Caco-2 (cell line): ENCODE measurements at regions not wholly inside any gene's neighbourhood (a gene's known extent, or its start where the extent isn't known, plus 50 kb on each side); places are given as distances from the start of the nearest gene placed in this dataset.

ENCODE experiments used
- BruUV-seq: library from RNA; stranded (reverse); fragments of 400-500 nt; replicated peaks from 2 replicates; lab custom pipeline; 2021; lab: Mats Ljungman, UMichigan
- CTCF ChIA-PET: fragments of 300-600 bp; sonication (Branson Sonifier 250); formaldehyde crosslinking; loops from one replicate; lab custom pipeline; 2022; ENCODE audit warnings: antibody characterized with exemption; lab: Charles Lee
- POLR2A ChIA-PET: fragments of 300-600 bp; sonication (Branson Sonifier 250); formaldehyde crosslinking; loops from one replicate; lab custom pipeline; 2022; ENCODE audit warnings: antibody characterized with exemption; lab: Charles Lee
- DNase-seq, 2 experiments: peaks; one replicate each; pipeline versions ENCODE4 v3.0.0 to v3.0.0-alpha.2; 2020 to 2022
- H3K27me3 ChIP-seq: replicated peaks from 2 replicates; pipeline ENCODE4 v1.6.0; 2011; ENCODE audit warnings: low read length; ENCODE audit not compliant: control insufficient read depth, insufficient read depth
- H3K36me3 ChIP-seq: 2 replicates; pipeline ENCODE4 v1.5.1; 2011; ENCODE audit warnings: low read length; ENCODE audit not compliant: control insufficient read depth, insufficient read depth
- H3K4me1 ChIP-seq: fragments of 250-450 bp; sonication (Bioruptor Pico); 2 replicates; pipeline ENCODE4 v1.5.1; 2020; ENCODE audit warnings: mild to moderate bottlenecking
- H3K4me3 ChIP-seq: 2 replicates; pipeline ENCODE4 v1.5.1; 2011; ENCODE audit warnings: low read depth, mild to moderate bottlenecking, control low read depth, low read length
- H3K9me3 ChIP-seq: fragments of 250-450 bp; sonication (Bioruptor Pico); 2 replicates; pipeline ENCODE4 v1.5.1; 2020; ENCODE audit warnings: mild to moderate bottlenecking, moderate library complexity
- H3K27ac Mint-ChIP-seq: one replicate; pipeline ENCODE4 v1.8.0; 2022; ENCODE audit warnings: mixed read lengths; ENCODE audit not compliant: unreplicated experiment
- H3K27me3 Mint-ChIP-seq: one replicate; pipeline ENCODE4 v1.8.0; 2022; ENCODE audit warnings: mixed read lengths; ENCODE audit not compliant: insufficient read depth, unreplicated experiment
- H3K36me3 Mint-ChIP-seq: one replicate; pipeline ENCODE4 v1.8.0; 2022; ENCODE audit warnings: mild to moderate bottlenecking, mixed read lengths; ENCODE audit not compliant: insufficient read depth, unreplicated experiment
- H3K4me1 Mint-ChIP-seq: one replicate; pipeline ENCODE4 v1.8.0; 2022; ENCODE audit warnings: low read depth, mixed read lengths; ENCODE audit not compliant: unreplicated experiment
- H3K4me3 Mint-ChIP-seq: one replicate; pipeline ENCODE4 v1.8.0; 2022; ENCODE audit warnings: mild to moderate bottlenecking, moderate library complexity, mixed read lengths; ENCODE audit not compliant: unreplicated experiment
- H3K9me3 Mint-ChIP-seq: one replicate; pipeline ENCODE4 v1.8.0; 2022; ENCODE audit warnings: mixed read lengths; ENCODE audit not compliant: unreplicated experiment
- intact Hi-C: fragments of 100-400 bp; cut with micrococcal nuclease; formaldehyde crosslinking; loops from one replicate; pipeline ENCODE4 v1.10.0; 2022; ENCODE audit not compliant: unreplicated experiment
- TF ChIP-seq, protein P1 (sequence below), 2 experiments: fragments of 200-600 bp in 1 of 2; IDR thresholded peaks; 1 replicate in 1 of 2; 2 replicates in 1 of 2; pipeline versions ENCODE4 v1.5.1 to v1.8.0; 2011 to 2022; ENCODE audit warnings: antibody characterized with exemption in 1 of 2, control low read depth in 1 of 2, inconsistent platforms in 1 of 2, low read depth in 1 of 2, low read length in 1 of 2, mild to moderate bottlenecking in 1 of 2, moderate library complexity in 1 of 2; ENCODE audit not compliant: insufficient read depth in 1 of 2, severe bottlenecking in 1 of 2, unreplicated experiment in 1 of 2

DNA sequence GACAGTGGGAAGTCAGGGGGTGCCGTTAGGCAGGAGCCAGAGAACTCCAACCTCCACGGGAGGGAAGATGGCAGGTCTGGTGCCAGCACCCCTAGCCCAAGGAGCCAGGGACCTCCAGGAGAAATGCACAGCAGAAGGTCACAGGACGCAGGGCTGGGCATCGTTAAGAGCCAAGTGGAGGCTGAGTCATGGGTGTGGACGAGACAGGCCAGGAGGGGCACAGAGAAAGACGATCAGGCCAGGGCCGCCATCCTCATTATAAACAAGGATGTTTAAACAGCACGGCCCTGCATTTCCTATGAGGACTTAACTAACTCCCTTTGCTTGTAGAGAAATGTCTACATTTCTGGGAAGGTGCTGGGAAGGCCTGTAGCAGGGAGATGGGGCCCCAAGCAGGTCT is 77.9 kb upstream of the FZD10 start:
- TF ChIP-seq, protein P1, sequence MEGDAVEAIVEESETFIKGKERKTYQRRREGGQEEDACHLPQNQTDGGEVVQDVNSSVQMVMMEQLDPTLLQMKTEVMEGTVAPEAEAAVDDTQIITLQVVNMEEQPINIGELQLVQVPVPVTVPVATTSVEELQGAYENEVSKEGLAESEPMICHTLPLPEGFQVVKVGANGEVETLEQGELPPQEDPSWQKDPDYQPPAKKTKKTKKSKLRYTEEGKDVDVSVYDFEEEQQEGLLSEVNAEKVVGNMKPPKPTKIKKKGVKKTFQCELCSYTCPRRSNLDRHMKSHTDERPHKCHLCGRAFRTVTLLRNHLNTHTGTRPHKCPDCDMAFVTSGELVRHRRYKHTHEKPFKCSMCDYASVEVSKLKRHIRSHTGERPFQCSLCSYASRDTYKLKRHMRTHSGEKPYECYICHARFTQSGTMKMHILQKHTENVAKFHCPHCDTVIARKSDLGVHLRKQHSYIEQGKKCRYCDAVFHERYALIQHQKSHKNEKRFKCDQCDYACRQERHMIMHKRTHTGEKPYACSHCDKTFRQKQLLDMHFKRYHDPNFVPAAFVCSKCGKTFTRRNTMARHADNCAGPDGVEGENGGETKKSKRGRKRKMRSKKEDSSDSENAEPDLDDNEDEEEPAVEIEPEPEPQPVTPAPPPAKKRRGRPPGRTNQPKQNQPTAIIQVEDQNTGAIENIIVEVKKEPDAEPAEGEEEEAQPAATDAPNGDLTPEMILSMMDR (IDR thresholded peaks at IDR 0.05; ENCODE audit: insufficient read depth in 1 of 2, low read depth in 1 of 2, low read length in 1 of 2, severe bottlenecking in 1 of 2, unreplicated experiment in 1 of 2) = no peak
- Histone ChIP-seq H3K4me3 (no peak overlapping the region), H3K4me1 (no peaks in the 10 kb centered on the region), H3K36me3 (no peaks in the 10 kb centered on the region), H3K9me3 (no peaks in the 10 kb centered on the region), H3K27me3 (no peaks in the 10 kb centered on the region)
- ChIA-PET CTCF (no interaction called here), POLR2A (no interaction called here)
- H3K4me3 Mint-ChIP-seq = no peak overlapping the region
- no peak overlapping the region for H3K27ac Mint-ChIP-seq
- no TSS peak for BruUV-seq
- H3K9me3 Mint-ChIP-seq = peaks cover 3% of the 10 kb centered on the region
- H3K27me3 Mint-ChIP-seq = peaks cover 2% of the 10 kb centered on the region
- no peaks in the 10 kb centered on the region for H3K36me3 Mint-ChIP-seq
- no peaks in the 10 kb centered on the region for H3K4me1 Mint-ChIP-seq
- intact Hi-C loops = no loop called here
- no peak for DNase-seq

DNA sequence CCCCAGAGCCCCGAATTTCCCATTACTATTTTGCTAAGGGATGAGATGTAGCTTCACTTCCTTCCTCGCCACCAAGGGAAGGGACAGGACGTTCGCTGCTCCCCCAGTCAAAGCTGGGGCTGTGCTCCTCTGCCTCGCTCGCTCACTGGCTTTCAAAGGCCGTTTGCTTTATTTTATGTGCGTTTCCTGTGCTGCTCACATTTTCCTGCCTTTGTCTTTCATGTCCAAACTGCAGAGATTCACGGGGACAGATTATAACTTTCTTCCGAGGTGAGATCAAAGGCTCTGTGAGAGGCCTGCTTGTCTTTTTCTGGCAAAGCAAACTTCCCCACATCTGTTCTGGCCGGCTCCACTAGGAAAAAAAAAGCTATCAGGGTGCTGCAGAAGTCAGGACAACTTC is 76.0 kb upstream of the FZD10 start:
- Mint-ChIP-seq H3K36me3 (no peaks in the 10 kb centered on the region), H3K4me1 (no peaks in the 10 kb centered on the region), H3K27ac (no peak overlapping the region), H3K27me3 (peaks cover 2% of the 10 kb centered on the region), H3K9me3 (peaks cover 9% of the 10 kb centered on the region), H3K4me3 (no peak overlapping the region)
- Histone ChIP-seq H3K36me3 (no peaks in the 10 kb centered on the region), H3K4me3 (no peak overlapping the region), H3K4me1 (no peaks in the 10 kb centered on the region), H3K27me3 (no peaks in the 10 kb centered on the region), H3K9me3 (no peaks in the 10 kb centered on the region)
- BruUV-seq = no TSS peak
- no peak for DNase-seq
- TF ChIP-seq, protein P1 (IDR thresholded peaks at IDR 0.05; ENCODE audit: insufficient read depth in 1 of 2, low read depth in 1 of 2, low read length in 1 of 2, severe bottlenecking in 1 of 2, unreplicated experiment in 1 of 2) = no peak
- ChIA-PET POLR2A (no interaction called here), CTCF (no interaction called here)
- intact Hi-C loops = no loop called here

DNA sequence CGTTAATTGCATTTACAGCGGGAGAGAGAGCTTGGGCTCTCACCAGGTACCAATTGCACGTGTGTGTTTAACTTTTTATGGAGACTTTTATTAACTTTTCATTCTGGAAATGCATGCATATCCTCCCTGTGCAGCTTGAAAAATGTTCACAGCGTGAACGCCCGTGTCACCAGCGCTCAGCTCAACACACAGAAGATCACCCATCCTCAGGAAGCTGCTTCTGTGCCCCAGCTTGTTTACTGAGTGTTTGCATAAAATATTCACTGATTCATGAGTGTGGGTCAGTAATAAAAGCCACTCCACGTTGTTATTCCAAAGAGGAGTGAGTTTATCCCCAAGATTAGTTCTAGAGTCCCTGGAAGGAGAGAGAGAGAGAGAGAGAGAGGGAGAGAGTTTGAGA is 75.5 kb upstream of the FZD10 start:
- Mint-ChIP-seq H3K27me3 (peaks cover 2% of the 10 kb centered on the region), H3K36me3 (no peaks in the 10 kb centered on the region), H3K4me1 (no peaks in the 10 kb centered on the region), H3K27ac (no peak overlapping the region), H3K9me3 (peaks cover 14% of the 10 kb centered on the region), H3K4me3 (no peak overlapping the region)
- no TSS peak for BruUV-seq
- no peak for DNase-seq
- ChIA-PET POLR2A (no interaction called here), CTCF (no interaction called here)
- H3K27me3 ChIP-seq = no peaks in the 10 kb centered on the region
- no peaks in the 10 kb centered on the region for H3K9me3 ChIP-seq
- H3K4me1 ChIP-seq = no peaks in the 10 kb centered on the region
- TF ChIP-seq, protein P1 (IDR thresholded peaks at IDR 0.05; ENCODE audit: insufficient read depth in 1 of 2, low read depth in 1 of 2, low read length in 1 of 2, severe bottlenecking in 1 of 2, unreplicated experiment in 1 of 2) = no peak
- intact Hi-C loops = no loop called here
- H3K36me3 ChIP-seq = no peaks in the 10 kb centered on the region
- no peak overlapping the region for H3K4me3 ChIP-seq
